Large intestine (tissue), 3 donors: ENCODE measurements at regions not wholly inside any gene's neighbourhood (a gene's known extent, or its start where the extent isn't known, plus 50 kb on each side); places are given as distances from the start of the nearest gene placed in this dataset.

Source experiments
- DNase-seq, 2 donors: peaks; one replicate each; pipeline versions ENCODE4 v3.0.0 to v3.0.0-alpha.2; 2013
- H3K27ac ChIP-seq: one replicate; pipeline ENCODE4 v1.5.1; 2013; ENCODE audit warnings: low read length
- H3K27me3 ChIP-seq: 2 replicates; pipeline ENCODE4 v1.6.1; 2013; ENCODE audit warnings: low read length; ENCODE audit not compliant: control insufficient read depth, insufficient read depth
- H3K36me3 ChIP-seq: 2 replicates; pipeline ENCODE4 v1.6.1; 2013; ENCODE audit warnings: low read length; ENCODE audit not compliant: control insufficient read depth, insufficient read depth
- H3K4me1 ChIP-seq: one replicate; pipeline ENCODE4 v1.6.1; 2013; ENCODE audit warnings: low read length; ENCODE audit not compliant: control insufficient read depth, insufficient read depth
- H3K4me3 ChIP-seq: one replicate; pipeline ENCODE4 v1.5.1; 2013; ENCODE audit warnings: low read length
- H3K9me3 ChIP-seq: one replicate; pipeline ENCODE4 v1.6.1; 2013; ENCODE audit warnings: mild to moderate bottlenecking, low read depth, low read length, moderate library complexity; ENCODE audit not compliant: control insufficient read depth
- WGBS: methylation state at CpG from one replicate; pipeline ENCODE4 v1.1.5; 2013; ENCODE audit warnings: low lambda C conversion rate; ENCODE audit not compliant: insufficient coverage; 5-methylcytosine and 5-hydroxymethylcytosine counted together

GRCh38 chr2:219789476-219789875 is 162.0 kb downstream of the SLC4A3 start:
- Histone ChIP-seq H3K4me1 (no peaks in the 10 kb centered on the region), H3K4me3 (no peak overlapping the region), H3K27me3 (no peaks in the 10 kb centered on the region), H3K9me3 (no peaks in the 10 kb centered on the region), H3K36me3 (no peaks in the 10 kb centered on the region), H3K27ac (no peak overlapping the region)
- no peak for DNase-seq

DNA sequence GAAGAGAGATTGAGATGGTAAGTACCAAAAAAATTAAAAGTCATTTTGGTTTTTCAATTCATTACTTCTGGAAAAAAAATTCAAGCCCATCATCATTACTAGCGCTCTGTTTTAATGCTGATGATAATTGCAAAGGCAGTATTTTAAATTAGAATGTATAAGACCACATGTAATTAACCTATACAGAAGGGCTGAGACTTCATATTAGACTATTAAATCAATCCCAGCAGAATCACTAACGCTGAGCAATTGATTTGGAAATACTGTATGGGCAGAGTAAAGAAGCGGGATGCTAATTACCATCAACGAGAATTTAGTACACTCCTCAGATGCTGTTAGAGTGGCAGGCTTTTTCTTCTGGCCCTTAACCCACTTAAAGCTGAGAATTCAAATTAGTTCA is 165.0 kb downstream of the SLC4A3 start:
- no peaks in the 10 kb centered on the region for H3K4me1 ChIP-seq
- no peak for DNase-seq
- H3K4me3 ChIP-seq, result no peak overlapping the region
- no peaks in the 10 kb centered on the region for H3K36me3 ChIP-seq
- no CpG with 5 or more reads among the region's 4 CpGs for WGBS
- H3K27ac ChIP-seq, result no peak overlapping the region
- no peaks in the 10 kb centered on the region for H3K9me3 ChIP-seq
- no peaks in the 10 kb centered on the region for H3K27me3 ChIP-seq

- Histone ChIP-seq H3K27me3 (no peaks in the 10 kb centered on the region), H3K36me3 (no peaks in the 10 kb centered on the region), H3K4me1 (no peaks in the 10 kb centered on the region), H3K27ac (no peak overlapping the region), H3K4me3 (no peak overlapping the region), H3K9me3 (no peaks in the 10 kb centered on the region)
- DNase-seq, result no peak
- no CpG with 5 or more reads among the region's 2 CpGs for WGBS
These were observed 171.0 kb downstream of the SLC4A3 start for GRCh38 chr2:219798430-219798829.

DNA sequence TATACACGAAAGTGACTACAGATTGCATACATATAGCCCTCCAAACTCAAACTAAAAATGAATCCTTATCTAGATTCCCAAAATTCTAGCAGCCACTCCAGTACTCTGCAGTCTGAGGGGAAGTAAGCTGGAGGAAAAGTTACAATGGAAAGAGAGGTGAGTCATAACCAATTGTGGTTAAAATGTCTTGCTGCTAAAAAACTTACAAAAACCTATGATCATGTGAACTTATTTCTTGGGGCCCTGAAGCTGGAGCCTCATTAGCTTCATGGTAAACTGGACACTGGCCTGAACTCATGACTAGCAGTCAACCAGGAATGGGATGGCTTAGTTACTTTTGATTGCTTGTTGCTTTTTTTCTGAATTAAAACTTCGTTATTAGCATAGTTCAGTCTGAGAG is 175.9 kb downstream of the SLC4A3 start:
- no peaks in the 10 kb centered on the region for H3K4me1 ChIP-seq
- no peaks in the 10 kb centered on the region for H3K27me3 ChIP-seq
- DNase-seq, result no peak
- no peaks in the 10 kb centered on the region for H3K9me3 ChIP-seq
- no peak overlapping the region for H3K27ac ChIP-seq
- 100% methylated on average over 1 of the region's 2 CpGs for WGBS
- no peak overlapping the region for H3K4me3 ChIP-seq
- no peaks in the 10 kb centered on the region for H3K36me3 ChIP-seq

DNA sequence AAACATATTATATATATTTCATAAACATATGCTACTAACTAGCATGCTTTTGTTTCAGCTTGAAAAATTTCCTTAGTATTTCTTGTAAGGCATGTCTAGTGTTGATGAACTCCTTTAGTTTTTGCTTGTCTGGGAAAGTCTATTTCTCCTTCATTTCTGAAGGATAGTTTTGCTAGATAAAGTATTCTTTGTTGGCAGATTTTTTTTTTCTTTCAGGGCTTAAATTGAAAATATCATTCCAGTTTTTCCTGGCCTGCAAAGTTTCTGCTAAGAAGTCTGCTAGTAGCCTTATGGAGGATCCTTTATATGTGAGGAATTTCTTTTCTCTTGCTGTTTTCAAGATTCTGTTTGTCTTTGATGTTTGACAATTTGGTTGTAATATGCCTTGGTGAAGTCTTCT is 183.5 kb downstream of the SLC4A3 start:
- no peak for DNase-seq
- H3K4me3 ChIP-seq, result no peak overlapping the region
- H3K27me3 ChIP-seq, result no peaks in the 10 kb centered on the region
- H3K9me3 ChIP-seq, result peaks cover 6% of the 10 kb centered on the region
- no peaks in the 10 kb centered on the region for H3K36me3 ChIP-seq
- no peak overlapping the region for H3K27ac ChIP-seq
- no peaks in the 10 kb centered on the region for H3K4me1 ChIP-seq

- no CpG with 5 or more reads among the region's 2 CpGs for WGBS
- Histone ChIP-seq H3K36me3 (no peaks in the 10 kb centered on the region), H3K4me3 (no peak overlapping the region), H3K9me3 (peaks cover 6% of the 10 kb centered on the region), H3K27me3 (no peaks in the 10 kb centered on the region), H3K27ac (no peak overlapping the region), H3K4me1 (no peaks in the 10 kb centered on the region)
- no peak for DNase-seq
These were observed 185.2 kb downstream of the SLC4A3 start for GRCh38 chr2:219812672-219813071.

DNA sequence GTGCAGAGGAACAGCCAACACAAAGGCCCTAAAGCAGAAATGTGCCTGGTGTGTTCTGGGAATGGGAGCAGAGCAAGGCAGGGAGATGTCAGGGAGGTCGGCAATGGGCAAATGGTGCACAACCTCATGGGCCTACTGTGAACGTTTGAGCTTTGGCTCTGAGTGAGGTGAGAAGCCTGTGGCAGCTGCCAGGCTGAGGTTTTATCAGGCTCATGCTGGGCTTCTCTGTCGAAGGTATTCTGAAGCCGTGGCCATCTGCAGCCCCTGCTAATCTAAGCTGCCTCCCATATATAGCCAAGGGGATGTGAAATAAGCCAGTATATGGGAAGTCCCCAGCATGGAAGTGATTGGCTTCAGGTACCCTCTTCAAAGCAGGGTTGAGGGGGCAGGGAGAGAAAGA is 193.3 kb downstream of the SLC4A3 start:
- Histone ChIP-seq H3K4me3 (no peak overlapping the region), H3K27me3 (no peaks in the 10 kb centered on the region), H3K27ac (no peak overlapping the region), H3K9me3 (no peaks in the 10 kb centered on the region), H3K4me1 (no peaks in the 10 kb centered on the region), H3K36me3 (no peaks in the 10 kb centered on the region)
- no CpG with 5 or more reads among the region's 4 CpGs for WGBS
- DNase-seq, result no peak

GRCh38 chr2:219823574-219823973 is 196.1 kb downstream of the SLC4A3 start:
- no peaks in the 10 kb centered on the region for H3K36me3 ChIP-seq
- H3K27ac ChIP-seq, result no peak overlapping the region
- no CpG with 5 or more reads among the region's 7 CpGs for WGBS
- no peak for DNase-seq
- H3K4me3 ChIP-seq, result no peak overlapping the region
- no peaks in the 10 kb centered on the region for H3K4me1 ChIP-seq
- H3K27me3 ChIP-seq, result no peaks in the 10 kb centered on the region
- H3K9me3 ChIP-seq, result no peaks in the 10 kb centered on the region

GRCh38 chr2:219824996-219825395 is 197.6 kb downstream of the SLC4A3 start:
- Histone ChIP-seq H3K36me3 (no peaks in the 10 kb centered on the region), H3K27ac (no peak overlapping the region), H3K27me3 (no peaks in the 10 kb centered on the region), H3K4me3 (no peak overlapping the region), H3K4me1 (no peaks in the 10 kb centered on the region), H3K9me3 (no peaks in the 10 kb centered on the region)
- no peak for DNase-seq
- no CpG with 5 or more reads among the region's 3 CpGs for WGBS

GRCh38 chr2:219828127-219828526 is 200.7 kb downstream of the SLC4A3 start:
- Histone ChIP-seq H3K4me3 (no peak overlapping the region), H3K36me3 (no peaks in the 10 kb centered on the region), H3K9me3 (no peaks in the 10 kb centered on the region), H3K27me3 (no peaks in the 10 kb centered on the region), H3K27ac (no peak overlapping the region), H3K4me1 (no peaks in the 10 kb centered on the region)
- no peak for DNase-seq
- WGBS, result no CpG with 5 or more reads among the region's 5 CpGs

DNA sequence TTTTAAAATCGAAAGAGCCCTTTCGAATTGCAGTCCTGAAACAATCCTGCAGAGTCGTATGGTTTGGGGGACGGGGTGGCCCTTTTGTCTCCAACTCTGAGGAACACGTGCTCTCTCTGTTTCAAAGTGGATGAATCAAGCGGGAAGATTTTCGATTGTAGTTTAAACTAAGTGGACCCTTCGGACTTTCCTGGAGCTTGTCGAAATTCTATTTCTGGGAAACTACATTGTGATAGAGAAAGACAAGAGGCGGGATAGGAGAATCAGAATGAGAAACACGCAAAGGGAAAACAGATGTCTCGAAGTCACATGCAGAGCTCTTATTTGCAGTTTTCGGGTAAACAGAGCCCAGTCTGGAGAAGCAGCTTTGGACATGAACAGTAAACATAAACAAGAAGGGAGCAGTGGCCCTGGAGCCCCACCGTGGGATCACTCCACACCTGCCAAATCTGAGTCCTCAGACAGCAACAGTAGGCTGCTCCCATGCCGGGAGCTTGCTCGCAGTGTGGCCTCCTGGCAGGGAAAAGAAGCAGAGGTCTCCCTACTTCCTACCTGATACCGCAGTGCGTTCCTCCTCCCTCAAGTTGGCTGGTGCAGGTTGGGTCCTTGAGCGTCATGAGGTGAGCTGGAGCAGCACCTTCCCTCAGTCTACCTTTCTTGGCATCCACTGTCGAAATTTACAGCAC is 202.4 kb downstream of the SLC4A3 start:
- H3K4me1 ChIP-seq, result no peaks in the 10 kb centered on the region
- 100% methylated on average over 3 of the region's 20 CpGs for WGBS
- DNase-seq, result no peak
- H3K9me3 ChIP-seq, result no peaks in the 10 kb centered on the region
- H3K4me3 ChIP-seq, result no peak overlapping the region
- H3K27me3 ChIP-seq, result no peaks in the 10 kb centered on the region
- no peak overlapping the region for H3K27ac ChIP-seq
- H3K36me3 ChIP-seq, result no peaks in the 10 kb centered on the region
